ENCODE measurements at regions not wholly inside any gene's neighbourhood (a gene's known extent, or its start where the extent isn't known, plus 50 kb on each side); places are given as distances from the start of the nearest gene placed in this dataset.
"Not testable (repeated sequence)": the region's sequence is repeated elsewhere in the genome, so short reads cannot be mapped to it uniquely, and the experiment has no call there.

GRCh38 chr11:15347969-15348734 lies 233.4 kb downstream of the INSC start:
- no peak overlapping the region for H3K27ac ChIP-seq
- H3K9me3 ChIP-seq: no peaks in the 10 kb centered on the region
- H3K4me1 ChIP-seq: no peaks in the 10 kb centered on the region
- no peaks in the 10 kb centered on the region for H3K27me3 ChIP-seq
- no peak overlapping the region for H3K4me3 ChIP-seq
- TF ChIP-seq CTCF (IDR thresholded peaks at IDR 0.05) (no peak), POLR2A (IDR thresholded peaks at IDR 0.05) (no peak), POLR2AphosphoS5 (IDR thresholded peaks at IDR 0.05) (no peak), EP300 (IDR thresholded peaks at IDR 0.05) (no peak)
- 71 to 73% methylated on average over 2 of the region's 2 CpGs for WGBS, 2 donors (ENCODE audit: low coverage in 1 of 2)
- H3K36me3 ChIP-seq: no peaks in the 10 kb centered on the region
- ATAC-seq: no peak

- no peak for ATAC-seq
- Histone ChIP-seq H3K27me3 (no peaks in the 10 kb centered on the region), H3K4me1 (no peaks in the 10 kb centered on the region), H3K9me3 (no peaks in the 10 kb centered on the region), H3K36me3 (no peaks in the 10 kb centered on the region), H3K4me3 (no peak overlapping the region), H3K27ac (no peak overlapping the region)
- TF ChIP-seq CTCF (IDR thresholded peaks at IDR 0.05): no peak
- no peak for TF ChIP-seq POLR2AphosphoS5 (IDR thresholded peaks at IDR 0.05)
- no peak for TF ChIP-seq EP300 (IDR thresholded peaks at IDR 0.05)
- TF ChIP-seq POLR2A (IDR thresholded peaks at IDR 0.05): no peak
- WGBS, 2 donors (ENCODE audit: low coverage in 1 of 2): 75 to 86% methylated on average over 1 of the region's 1 CpG
These were observed 234.7 kb downstream of the INSC start for GRCh38 chr11:15349413-15349812.

GRCh38 chr11:15361316-15361715 lies 246.6 kb downstream of the INSC start:
- WGBS, 2 donors (ENCODE audit: low coverage in 1 of 2): 58 to 78% methylated on average over 2 of the region's 2 CpGs
- H3K4me1 ChIP-seq: no peaks in the 10 kb centered on the region
- TF ChIP-seq POLR2AphosphoS5 (IDR thresholded peaks at IDR 0.05) (no peak), CTCF (IDR thresholded peaks at IDR 0.05) (no peak), POLR2A (IDR thresholded peaks at IDR 0.05) (no peak), EP300 (IDR thresholded peaks at IDR 0.05) (no peak)

GRCh38 chr11:15365286-15365685 lies 250.6 kb downstream of the INSC start:
- H3K9me3 ChIP-seq, H3K36me3 ChIP-seq, H3K27ac ChIP-seq, H3K27me3 ChIP-seq, H3K4me1 ChIP-seq, ATAC-seq, H3K4me3 ChIP-seq: not testable (repeated sequence)
- WGBS, 2 donors (ENCODE audit: low coverage in 1 of 2): 74 to 76% methylated on average over 2 to 5 of the region's 5 CpGs

More at GRCh38 chr11:15361316-15361715, 246.6 kb downstream of the INSC start:
- Histone ChIP-seq H3K9me3 (no peaks in the 10 kb centered on the region), H3K36me3 (no peaks in the 10 kb centered on the region), H3K27me3 (no peaks in the 10 kb centered on the region), H3K4me3 (no peak overlapping the region), H3K27ac (no peak overlapping the region)
- no peak for ATAC-seq

GRCh38 chr11:15367695-15368094 lies 253.0 kb downstream of the INSC start:
- no peak for TF ChIP-seq POLR2AphosphoS5 (IDR thresholded peaks at IDR 0.05)
- no peak for TF ChIP-seq POLR2A (IDR thresholded peaks at IDR 0.05)
- TF ChIP-seq EP300 (IDR thresholded peaks at IDR 0.05): no peak
- TF ChIP-seq CTCF (IDR thresholded peaks at IDR 0.05): no peak

More at GRCh38 chr11:15367695-15368094, 253.0 kb downstream of the INSC start:
- Histone ChIP-seq H3K27me3 (peaks cover 6% of the 10 kb centered on the region), H3K4me1 (no peaks in the 10 kb centered on the region), H3K4me3 (no peak overlapping the region), H3K36me3 (no peaks in the 10 kb centered on the region), H3K9me3 (no peaks in the 10 kb centered on the region), H3K27ac (no peak overlapping the region)
- ATAC-seq: no peak
- WGBS, 2 donors (ENCODE audit: low coverage in 1 of 2): 18 to 28% methylated on average over 6 of the region's 6 CpGs
